GM04503 (cell line): ENCODE measurements at regions not wholly inside any gene's neighbourhood (a gene's known extent, or its start where the extent isn't known, plus 50 kb on each side); places are given as distances from the start of the nearest gene placed in this dataset.

Experiments used
- DNase-seq: peaks from one replicate; pipeline ENCODE4 v3.0.0-alpha.2; 2012; ENCODE audit warnings: low read depth

- no peak for DNase-seq
These were observed 138.9 kb downstream of the MN1 start for GRCh38 chr22:27662359-27663301.

- no peak for DNase-seq
These were observed 137.7 kb downstream of the MN1 start for GRCh38 chr22:27663812-27664211.

GRCh38 chr22:27666272-27666997, 135.1 kb downstream of the MN1 start:
- DNase-seq: no peak

GRCh38 chr22:27667121-27667843, 134.3 kb downstream of the MN1 start:
- no peak for DNase-seq

- DNase-seq: no peak
These were observed 132.4 kb downstream of the MN1 start for GRCh38 chr22:27668828-27669797.

GRCh38 chr22:27669798-27670599, 131.6 kb downstream of the MN1 start:
- no peak for DNase-seq

- no peak for DNase-seq
These were observed 130.7 kb downstream of the MN1 start for GRCh38 chr22:27670701-27671412.

- no peak for DNase-seq
These were observed 130.1 kb downstream of the MN1 start for GRCh38 chr22:27671413-27671935.

- no peak for DNase-seq
These were observed 128.7 kb downstream of the MN1 start for GRCh38 chr22:27672721-27673418.

GRCh38 chr22:27673839-27674238, 127.7 kb downstream of the MN1 start:
- no peak for DNase-seq

GRCh38 chr22:27674261-27674923, 127.2 kb downstream of the MN1 start:
- DNase-seq: no peak

- DNase-seq: no peak
These were observed 124.9 kb downstream of the MN1 start for GRCh38 chr22:27676545-27677213.

- DNase-seq: no peak
These were observed 123.6 kb downstream of the MN1 start for GRCh38 chr22:27677905-27678458.

GRCh38 chr22:27679176-27679575, 122.4 kb downstream of the MN1 start:
- DNase-seq: no peak

GRCh38 chr22:27679693-27680488, 121.7 kb downstream of the MN1 start:
- DNase-seq: no peak

GRCh38 chr22:27680636-27681035, 120.9 kb downstream of the MN1 start:
- DNase-seq: no peak

GRCh38 chr22:27681037-27681436, 120.5 kb downstream of the MN1 start:
- DNase-seq: no peak
